IMR-90 (cell line): ENCODE measurements at regions not wholly inside any gene's neighbourhood (a gene's known extent, or its start where the extent isn't known, plus 50 kb on each side); places are given as distances from the start of the nearest gene placed in this dataset.

Source experiments
- ATAC-seq: fragments of 200-7000 bp; cut with Tn5 transposase; 2 replicates; pipeline ENCODE4 v1.9.1; 2020; ENCODE audit warnings: low read depth, mild to moderate bottlenecking, moderate library complexity
- BruUV-seq: library from RNA; stranded (reverse); fragments of 400-500 nt; replicated peaks from 2 replicates; lab custom pipeline; 2021; lab: Mats Ljungman, UMichigan
- CTCF ChIA-PET: fragments of 300-600 bp; formaldehyde crosslinking; extraction: SDS; loops from one replicate; lab custom pipeline; 2021; ENCODE audit warnings: antibody characterized with exemption; lab: Yijun Ruan, JAX
- POLR2A ChIA-PET: fragments of 300-600 bp; sonication (Branson Sonifier 250); formaldehyde crosslinking; loops from one replicate; lab custom pipeline; 2022; ENCODE audit warnings: antibody characterized with exemption; ENCODE audit not compliant: unreplicated experiment; lab: Charles Lee
- DNase-seq: peaks from one replicate; pipeline ENCODE4 v3.0.0; 2013
- H2AFZ ChIP-seq: replicated peaks from 2 replicates; pipeline ENCODE3; 2013; ENCODE audit warnings: low read length, mild to moderate bottlenecking; ENCODE audit not compliant: poor library complexity
- H2AK5ac ChIP-seq: 2 replicates; pipeline ENCODE4 v1.6.1; 2013; ENCODE audit warnings: low read depth, low read length, inconsistent platforms
- H2AK9ac ChIP-seq: replicated peaks from 2 replicates; pipeline ENCODE3; 2013; ENCODE audit warnings: mild to moderate bottlenecking, low read depth, low read length, moderate library complexity; ENCODE audit not compliant: poor library complexity
- H2BK120ac ChIP-seq: 2 replicates; pipeline ENCODE4 v1.6.1; 2013; ENCODE audit warnings: low read depth, low read length, inconsistent platforms
- H2BK15ac ChIP-seq: 3 replicates; pipeline ENCODE4 v1.6.1; 2013; ENCODE audit warnings: low read depth, low read length, inconsistent platforms
- H2BK20ac ChIP-seq: 2 replicates; pipeline ENCODE4 v1.6.1; 2013; ENCODE audit warnings: low read depth, mild to moderate bottlenecking, inconsistent platforms, low read length, moderate library complexity
- H2BK5ac ChIP-seq: 2 replicates; pipeline ENCODE4 v1.6.1; 2013; ENCODE audit warnings: mild to moderate bottlenecking, low read depth, low read length, inconsistent platforms; ENCODE audit not compliant: poor library complexity, severe bottlenecking
- H3K14ac ChIP-seq: replicated peaks from 2 replicates; pipeline ENCODE4 v1.6.1; 2013; ENCODE audit warnings: low read depth, low read length, inconsistent platforms
- H3K18ac ChIP-seq: 2 replicates; pipeline ENCODE4 v1.6.1; 2013; ENCODE audit warnings: low read depth, low read length, control low read depth
- H3K23ac ChIP-seq: 2 replicates; pipeline ENCODE4 v1.6.1; 2013; ENCODE audit warnings: low read depth, low read length, inconsistent platforms
- H3K27ac ChIP-seq: 2 replicates; pipeline ENCODE4 v1.5.1; 2013; ENCODE audit warnings: mild to moderate bottlenecking, control low read depth, low read length; ENCODE audit not compliant: insufficient read depth
- H3K27me3 ChIP-seq: 2 replicates; pipeline ENCODE4 v1.6.1; 2013; ENCODE audit warnings: low read length; ENCODE audit not compliant: control insufficient read depth, insufficient read depth
- H3K36me3 ChIP-seq: 2 replicates; pipeline ENCODE4 v1.6.1; 2013; ENCODE audit warnings: low read length, mixed read lengths; ENCODE audit not compliant: control insufficient read depth, insufficient read depth
- H3K4ac ChIP-seq: 2 replicates; pipeline ENCODE4 v1.6.1; 2013; ENCODE audit warnings: low read depth, low read length, inconsistent platforms
- H3K4me1 ChIP-seq: 2 replicates; pipeline ENCODE4 v1.6.1; 2013; ENCODE audit warnings: low read length, mixed read lengths; ENCODE audit not compliant: control insufficient read depth, insufficient read depth
- H3K4me2 ChIP-seq: 2 replicates; pipeline ENCODE4 v1.6.1; 2013; ENCODE audit warnings: low read depth, mild to moderate bottlenecking, control low read depth, low read length, moderate library complexity
- H3K4me3 ChIP-seq: 2 replicates; pipeline ENCODE4 v1.5.1; 2013; ENCODE audit warnings: low read depth, mild to moderate bottlenecking, control low read depth, low read length, moderate library complexity; ENCODE audit not compliant: insufficient read depth
- H3K56ac ChIP-seq: 2 replicates; pipeline ENCODE4 v1.6.1; 2013; ENCODE audit warnings: low read length, inconsistent platforms; ENCODE audit not compliant: insufficient read depth; ENCODE audit errors: extremely low read depth
- H3K79me1 ChIP-seq, 2 experiments: 2 replicates each; pipeline ENCODE4 v1.6.1; 2013; ENCODE audit warnings: low read length in 2 of 2, inconsistent platforms in 1 of 2, low read depth in 1 of 2
- H3K9ac ChIP-seq: 2 replicates; pipeline ENCODE4 v1.6.1; 2013; ENCODE audit warnings: low read depth, low read length, control low read depth
- H3K9me1 ChIP-seq: 2 replicates; pipeline ENCODE4 v1.6.1; 2013; ENCODE audit warnings: low read length, inconsistent platforms; ENCODE audit not compliant: insufficient read depth
- H3K9me3 ChIP-seq: 2 replicates; pipeline ENCODE4 v1.6.1; 2013; ENCODE audit warnings: low read length; ENCODE audit not compliant: control insufficient read depth, insufficient read depth
- H4K20me1 ChIP-seq: 2 replicates; pipeline ENCODE4 v1.6.1; 2013; ENCODE audit warnings: low read length, inconsistent platforms; ENCODE audit not compliant: insufficient read depth
- H4K5ac ChIP-seq: 2 replicates; pipeline ENCODE4 v1.6.1; 2013; ENCODE audit warnings: mild to moderate bottlenecking, low read depth, low read length, control low read depth
- H4K8ac ChIP-seq, 2 experiments: 2 replicates each; pipeline ENCODE4 v1.6.1; 2013; ENCODE audit warnings: low read depth in 2 of 2, low read length in 2 of 2, control low read depth in 1 of 2, inconsistent platforms in 1 of 2
- H4K91ac ChIP-seq: 2 replicates; pipeline ENCODE4 v1.6.1; 2013; ENCODE audit warnings: low read depth, low read length, inconsistent platforms; ENCODE audit not compliant: insufficient read depth
- BHLHE40 ChIP-seq: fragments of 150-350 bp; IDR thresholded peaks from 2 replicates; pipeline ENCODE4 v1.6.1; 2016; ENCODE audit warnings: mild to moderate bottlenecking, low read depth, low read length
- CEBPB ChIP-seq: IDR thresholded peaks from 2 replicates; pipeline ENCODE4 v1.6.1; 2012; ENCODE audit warnings: low read depth, low read length, improper control_type of control experiment
- CHD1 ChIP-seq: IDR thresholded peaks from 2 replicates; pipeline ENCODE4 v1.6.1; 2012; ENCODE audit warnings: low read depth, low read length, improper control_type of control experiment
- ELK1 ChIP-seq: fragments of 150-350 bp; IDR thresholded peaks from 2 replicates; pipeline ENCODE4 v1.6.1; 2016; ENCODE audit warnings: low read depth, mild to moderate bottlenecking, low read length, moderate library complexity, borderline replicate concordance
- FOS ChIP-seq: fragments of 150-350 bp; IDR thresholded peaks from 2 replicates; pipeline ENCODE4 v1.6.1; 2016; ENCODE audit warnings: low read depth, low read length
- MAFK ChIP-seq: IDR thresholded peaks from 2 replicates; pipeline ENCODE4 v1.6.1; 2012; ENCODE audit warnings: low read depth, low read length, improper control_type of control experiment
- MAZ ChIP-seq: IDR thresholded peaks from 2 replicates; pipeline ENCODE4 v1.6.1; 2012; ENCODE audit warnings: low read depth, mild to moderate bottlenecking, low read length, improper control_type of control experiment, moderate library complexity, borderline replicate concordance
- MXI1 ChIP-seq: IDR thresholded peaks from 2 replicates; pipeline ENCODE4 v1.6.1; 2012; ENCODE audit warnings: low read depth, mild to moderate bottlenecking, low read length, moderate library complexity, borderline replicate concordance
- NFE2L2 ChIP-seq: fragments of 150-350 bp; IDR thresholded peaks from 2 replicates; pipeline ENCODE4 v1.6.1; 2016; ENCODE audit warnings: low read depth, mild to moderate bottlenecking, low read length
- POLR2A ChIP-seq: IDR thresholded peaks from 2 replicates; pipeline ENCODE4 v1.6.1; 2012; ENCODE audit warnings: mild to moderate bottlenecking, low read depth, low read length
- RAD21 ChIP-seq: IDR thresholded peaks from 2 replicates; pipeline ENCODE4 v1.6.1; 2012; ENCODE audit warnings: low read length, improper control_type of control experiment
- RCOR1 ChIP-seq: IDR thresholded peaks from 2 replicates; pipeline ENCODE4 v1.6.1; 2012; ENCODE audit warnings: mild to moderate bottlenecking, low read length, improper control_type of control experiment; ENCODE audit not compliant: insufficient replicate concordance
- RFX5 ChIP-seq: IDR thresholded peaks from 2 replicates; pipeline ENCODE4 v1.8.0; 2012; ENCODE audit warnings: low read depth, mild to moderate bottlenecking, low read length, moderate library complexity
- SMC3 ChIP-seq: fragments of 150-350 bp; IDR thresholded peaks from 2 replicates; pipeline ENCODE4 v1.6.1; 2016; ENCODE audit warnings: low read depth, mild to moderate bottlenecking, antibody characterized with exemption, low read length, moderate library complexity
- USF2 ChIP-seq: fragments of 150-350 bp; IDR thresholded peaks from 2 replicates; pipeline ENCODE4 v1.6.1; 2017; ENCODE audit warnings: mild to moderate bottlenecking, antibody characterized with exemption, low read length, low read depth
- WGBS, 2 experiments: methylation state at CpG; one replicate each; pipeline versions ENCODE4 v1.1.5 to v1.1.7; 2013; ENCODE audit warnings: missing lambda C conversion rate in 2 of 2; ENCODE audit not compliant: insufficient read length in 1 of 2; ENCODE audit errors: extremely low coverage in 2 of 2; 5-methylcytosine and 5-hydroxymethylcytosine counted together
- dilution Hi-C: fragments of 300-500 bp; cut with HindIII; formaldehyde crosslinking; loops from one replicate; pipeline ENCODE4 v1.14.3; 2018; ENCODE audit warnings: low sequenced_read_pairs; ENCODE audit not compliant: unreplicated experiment
- in situ Hi-C: fragments of 300-500 bp; cut with MboI; formaldehyde crosslinking; loops from 3 replicates; pipeline ENCODE4 v1.14.3; 2019; ENCODE audit warnings: low sequenced_read_pairs, inconsistent platforms, mixed read lengths
- intact Hi-C: fragments of 100-400 bp; cut with micrococcal nuclease; formaldehyde crosslinking; loops from 2 replicates; pipeline ENCODE4 v1.10.0; 2022
- TF ChIP-seq, protein P1 (sequence below): conservative IDR thresholded peaks from 2 replicates; pipeline ENCODE4 v1.5.1; 2012; ENCODE audit warnings: mild to moderate bottlenecking, low read depth, low read length, improper control_type of control experiment

- Histone ChIP-seq H3K9me3 (peaks cover 10% of the 10 kb centered on the region), H3K4me1 (no peaks in the 10 kb centered on the region), H3K18ac (no peak overlapping the region), H3K79me1 (no peaks in the 10 kb centered on the region), H2BK20ac (no peak overlapping the region), H3K4me3 (no peak overlapping the region), H3K27me3 (no peaks in the 10 kb centered on the region), H4K91ac (no peak overlapping the region), H3K9ac (no peak overlapping the region), H3K4me2 (no peak overlapping the region), H3K23ac (no peak overlapping the region), H3K27ac (no peak overlapping the region), H4K20me1 (no peaks in the 10 kb centered on the region), H3K56ac (no peak overlapping the region), H3K14ac (no peak overlapping the region), H2BK15ac (no peak overlapping the region), H4K5ac (no peak overlapping the region), H2BK5ac (no peak overlapping the region), H4K8ac (no peak overlapping the region), H2AFZ (no peak overlapping the region), H3K4ac (no peak overlapping the region), H3K36me3 (no peaks in the 10 kb centered on the region), H3K9me1 (no peaks in the 10 kb centered on the region), H2AK9ac (no peak overlapping the region), H2AK5ac (no peak overlapping the region), H2BK120ac (no peak overlapping the region)
- POLR2A ChIA-PET: no interaction called here
- dilution Hi-C loops (no loop called here), intact Hi-C loops (no loop called here), in situ Hi-C loops (no loop called here)
- BruUV-seq: no TSS peak
- ATAC-seq (no peak), DNase-seq (no peak)
- CTCF ChIA-PET: no interaction called here
- no CpG with 5 or more reads among the region's 5 CpGs for WGBS, 2 experiments
- no peak for TF ChIP-seq SMC3
- TF ChIP-seq MAFK: no peak
- TF ChIP-seq CHD1: no peak
- TF ChIP-seq ELK1: no peak
- no peak for TF ChIP-seq MAZ
- TF ChIP-seq BHLHE40: no peak
- no peak for TF ChIP-seq CEBPB
- TF ChIP-seq NFE2L2: no peak
- TF ChIP-seq RFX5: no peak
- no peak for TF ChIP-seq POLR2A
- TF ChIP-seq RCOR1: no peak
- TF ChIP-seq MXI1: no peak
- no peak for TF ChIP-seq FOS
- TF ChIP-seq RAD21: no peak
- TF ChIP-seq, protein P1, sequence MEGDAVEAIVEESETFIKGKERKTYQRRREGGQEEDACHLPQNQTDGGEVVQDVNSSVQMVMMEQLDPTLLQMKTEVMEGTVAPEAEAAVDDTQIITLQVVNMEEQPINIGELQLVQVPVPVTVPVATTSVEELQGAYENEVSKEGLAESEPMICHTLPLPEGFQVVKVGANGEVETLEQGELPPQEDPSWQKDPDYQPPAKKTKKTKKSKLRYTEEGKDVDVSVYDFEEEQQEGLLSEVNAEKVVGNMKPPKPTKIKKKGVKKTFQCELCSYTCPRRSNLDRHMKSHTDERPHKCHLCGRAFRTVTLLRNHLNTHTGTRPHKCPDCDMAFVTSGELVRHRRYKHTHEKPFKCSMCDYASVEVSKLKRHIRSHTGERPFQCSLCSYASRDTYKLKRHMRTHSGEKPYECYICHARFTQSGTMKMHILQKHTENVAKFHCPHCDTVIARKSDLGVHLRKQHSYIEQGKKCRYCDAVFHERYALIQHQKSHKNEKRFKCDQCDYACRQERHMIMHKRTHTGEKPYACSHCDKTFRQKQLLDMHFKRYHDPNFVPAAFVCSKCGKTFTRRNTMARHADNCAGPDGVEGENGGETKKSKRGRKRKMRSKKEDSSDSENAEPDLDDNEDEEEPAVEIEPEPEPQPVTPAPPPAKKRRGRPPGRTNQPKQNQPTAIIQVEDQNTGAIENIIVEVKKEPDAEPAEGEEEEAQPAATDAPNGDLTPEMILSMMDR: no peak
- TF ChIP-seq USF2: no peak
Observed at GRCh38 chr3:35439663-35440062, 199.7 kb upstream of the ARPP21 start.
